Ectodermal cell (in vitro differentiated cells): ENCODE measurements at regions not wholly inside any gene's neighbourhood (a gene's known extent, or its start where the extent isn't known, plus 50 kb on each side); places are given as distances from the start of the nearest gene placed in this dataset.
A peak's percentile ranks its signal among the peaks of the same experiment; 100 is the strongest.

Experiments
- H3K27ac ChIP-seq: 2 replicates; pipeline ENCODE4 v1.7.0; 2013; ENCODE audit warnings: mild to moderate bottlenecking, low read depth, low read length; ENCODE audit not compliant: insufficient read depth, poor library complexity, severe bottlenecking
- H3K27me3 ChIP-seq: 2 replicates; pipeline ENCODE4 v1.7.0; 2013; ENCODE audit warnings: mild to moderate bottlenecking, low read length; ENCODE audit not compliant: insufficient read depth, control insufficient read depth, poor library complexity, severe bottlenecking
- H3K36me3 ChIP-seq: one replicate; pipeline ENCODE4 v1.7.0; 2013; ENCODE audit warnings: low read length; ENCODE audit not compliant: control insufficient read depth, insufficient read depth
- H3K4me1 ChIP-seq: one replicate; pipeline ENCODE4 v1.7.0; 2013; ENCODE audit warnings: low read length; ENCODE audit not compliant: control insufficient read depth, insufficient read depth
- H3K4me3 ChIP-seq: 2 replicates; pipeline ENCODE4 v1.7.0; 2013; ENCODE audit warnings: low read depth, low read length, control low read depth; ENCODE audit not compliant: insufficient read depth
- H3K9me3 ChIP-seq: 2 replicates; pipeline ENCODE4 v1.7.0; 2013; ENCODE audit warnings: mild to moderate bottlenecking, low read length, moderate library complexity; ENCODE audit not compliant: control insufficient read depth
- WGBS, 2 experiments: methylation state at CpG; one replicate each; pipeline ENCODE4 v1.1.7; 2013; ENCODE audit warnings: missing lambda C conversion rate in 2 of 2; 5-methylcytosine and 5-hydroxymethylcytosine counted together

DNA sequence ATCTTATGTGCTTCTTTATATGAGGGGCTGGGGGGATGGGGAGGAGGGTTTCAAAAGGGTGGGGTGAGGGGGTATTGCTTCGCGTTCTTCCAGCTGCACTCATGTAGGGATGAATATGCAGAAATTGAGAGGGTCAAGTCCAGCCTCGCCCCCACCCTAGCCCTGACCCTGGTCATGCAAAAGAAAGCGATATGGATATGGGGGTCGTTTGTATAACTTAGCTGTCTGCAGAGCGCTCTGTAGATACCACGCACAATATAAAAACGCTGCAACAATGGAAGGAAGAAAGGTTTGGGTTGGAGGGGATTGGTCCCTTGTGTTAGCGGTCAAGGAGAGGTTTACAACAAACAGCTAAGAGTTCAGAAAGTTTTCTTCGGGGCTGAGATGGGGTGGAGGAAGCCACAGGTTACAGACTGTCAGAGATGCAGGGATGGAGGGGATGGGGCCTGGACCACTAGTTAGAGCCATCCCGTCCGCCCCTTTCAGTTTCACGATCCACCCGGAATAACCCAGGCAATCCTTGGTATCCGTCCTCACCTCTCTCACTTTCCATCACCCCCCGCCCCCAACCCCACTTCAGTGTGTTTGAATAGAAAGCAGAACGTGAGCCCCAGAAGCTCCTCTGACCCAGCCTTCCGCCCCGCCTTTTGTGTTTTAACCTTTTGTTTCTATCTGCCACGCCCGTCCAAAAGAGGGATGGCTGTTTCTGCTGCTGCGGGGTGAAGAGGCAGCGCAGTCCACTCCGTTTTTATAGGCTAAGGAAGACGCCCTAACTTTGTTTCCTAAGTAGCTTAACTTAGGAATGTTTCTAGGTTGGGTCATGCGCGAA is 73.5 kb downstream of the SOX4 start:
- Histone ChIP-seq H3K27ac (peak overlapping the region; percentile 67), H3K4me3 (peak overlapping the region; percentile 60), H3K36me3 (no peaks in the 10 kb centered on the region), H3K4me1 (peaks cover 3% of the 10 kb centered on the region), H3K9me3 (no peaks in the 10 kb centered on the region), H3K27me3 (peaks cover 33% of the 10 kb centered on the region)
- WGBS, 2 experiments = 1% methylated on average over 27 of the region's 27 CpGs

DNA sequence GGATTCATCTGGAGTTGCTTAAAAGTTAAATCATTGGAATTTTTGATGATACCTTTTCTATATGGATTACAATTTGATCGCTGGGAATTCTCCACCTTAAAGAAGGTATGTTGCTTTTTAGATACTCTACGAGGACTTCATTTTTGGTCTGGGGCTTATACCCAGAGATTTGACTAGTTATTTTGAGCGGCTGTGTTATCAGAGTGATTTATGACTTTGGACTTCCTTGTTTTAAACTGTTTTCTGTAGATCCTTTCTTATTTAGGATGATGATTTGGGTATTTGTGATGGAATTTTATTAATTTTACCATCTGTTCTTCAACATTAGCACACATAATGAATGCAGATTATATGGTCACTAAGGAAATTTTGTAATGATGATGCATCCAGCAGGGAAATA is 75.2 kb downstream of the SOX4 start:
- Histone ChIP-seq H3K4me1 (peaks cover 3% of the 10 kb centered on the region), H3K27me3 (peaks cover 15% of the 10 kb centered on the region), H3K9me3 (no peaks in the 10 kb centered on the region), H3K36me3 (peaks cover 6% of the 10 kb centered on the region), H3K27ac (no peak overlapping the region), H3K4me3 (peak overlapping the region; percentile 22)
- 80 to 87% methylated on average over 3 of the region's 3 CpGs for WGBS, 2 experiments

- Histone ChIP-seq H3K27ac (no peak overlapping the region), H3K4me3 (no peak overlapping the region), H3K9me3 (no peaks in the 10 kb centered on the region), H3K36me3 (peaks cover 13% of the 10 kb centered on the region), H3K27me3 (no peaks in the 10 kb centered on the region), H3K4me1 (no peaks in the 10 kb centered on the region)
- WGBS, 2 experiments = 50 to 95% methylated on average over 1 to 2 of the region's 2 CpGs
These were observed 83.2 kb downstream of the SOX4 start for GRCh38 chr6:21676769-21677168.

DNA sequence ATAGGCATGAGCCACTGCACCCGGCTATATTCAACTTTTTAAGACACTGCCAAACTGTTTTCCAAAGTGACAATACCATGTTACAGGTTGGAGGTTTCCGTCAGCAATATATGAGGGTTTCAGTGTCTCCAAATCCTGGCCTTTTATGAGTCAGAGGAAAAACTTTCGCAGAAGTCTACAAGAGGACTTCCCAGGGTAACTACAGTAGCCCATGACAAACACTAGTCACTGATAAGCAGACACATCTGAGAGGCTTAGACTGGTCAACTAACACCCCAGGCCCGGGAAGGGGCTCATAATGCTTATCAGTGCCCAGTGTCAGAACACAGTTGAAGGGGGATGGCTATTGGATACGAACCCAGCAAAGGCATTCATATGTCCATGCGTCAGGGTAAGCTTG is 85.4 kb downstream of the SOX4 start:
- no peak overlapping the region for H3K27ac ChIP-seq
- H3K4me1 ChIP-seq = no peaks in the 10 kb centered on the region
- H3K36me3 ChIP-seq = peaks cover 16% of the 10 kb centered on the region
- no peaks in the 10 kb centered on the region for H3K27me3 ChIP-seq
- 93 to 98% methylated on average over 6 of the region's 6 CpGs for WGBS, 2 experiments
- no peaks in the 10 kb centered on the region for H3K9me3 ChIP-seq
- H3K4me3 ChIP-seq = no peak overlapping the region

- H3K27me3 ChIP-seq = no peaks in the 10 kb centered on the region
- H3K27ac ChIP-seq = no peak overlapping the region
- H3K4me3 ChIP-seq = no peak overlapping the region
- peaks cover 16% of the 10 kb centered on the region for H3K36me3 ChIP-seq
- no peaks in the 10 kb centered on the region for H3K4me1 ChIP-seq
- H3K9me3 ChIP-seq = no peaks in the 10 kb centered on the region
- WGBS, 2 experiments = 89 to 100% methylated on average over 2 of the region's 2 CpGs
These were observed 86.3 kb downstream of the SOX4 start for GRCh38 chr6:21679761-21680265.

- Histone ChIP-seq H3K27me3 (no peaks in the 10 kb centered on the region), H3K36me3 (peaks cover 24% of the 10 kb centered on the region), H3K27ac (no peak overlapping the region), H3K9me3 (no peaks in the 10 kb centered on the region), H3K4me1 (no peaks in the 10 kb centered on the region), H3K4me3 (no peak overlapping the region)
- WGBS, 2 experiments = 91 to 95% methylated on average over 4 of the region's 4 CpGs
These were observed 87.1 kb downstream of the SOX4 start for GRCh38 chr6:21680611-21681010.

DNA sequence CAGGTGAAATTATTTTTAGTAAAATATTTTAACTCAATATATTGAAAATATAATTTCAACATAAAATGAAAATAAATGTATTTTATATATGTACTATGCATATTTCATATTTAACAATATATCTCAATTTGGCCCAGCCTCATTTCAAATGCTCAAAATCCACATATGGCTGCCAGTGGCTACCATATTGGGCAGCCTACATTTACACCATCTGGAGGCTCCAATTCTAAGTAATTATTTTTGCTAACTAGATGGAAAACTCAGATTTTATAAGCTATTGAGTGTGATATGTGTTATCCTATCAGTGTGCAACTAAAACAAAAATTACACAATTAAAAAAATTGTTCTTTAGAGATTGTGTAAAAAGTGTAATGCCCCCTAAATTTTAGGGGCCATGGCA is 96.9 kb downstream of the SOX4 start:
- Histone ChIP-seq H3K4me1 (peaks cover 11% of the 10 kb centered on the region), H3K9me3 (no peaks in the 10 kb centered on the region), H3K27ac (no peak overlapping the region), H3K27me3 (no peaks in the 10 kb centered on the region), H3K4me3 (no peak overlapping the region), H3K36me3 (peaks cover 15% of the 10 kb centered on the region)

DNA sequence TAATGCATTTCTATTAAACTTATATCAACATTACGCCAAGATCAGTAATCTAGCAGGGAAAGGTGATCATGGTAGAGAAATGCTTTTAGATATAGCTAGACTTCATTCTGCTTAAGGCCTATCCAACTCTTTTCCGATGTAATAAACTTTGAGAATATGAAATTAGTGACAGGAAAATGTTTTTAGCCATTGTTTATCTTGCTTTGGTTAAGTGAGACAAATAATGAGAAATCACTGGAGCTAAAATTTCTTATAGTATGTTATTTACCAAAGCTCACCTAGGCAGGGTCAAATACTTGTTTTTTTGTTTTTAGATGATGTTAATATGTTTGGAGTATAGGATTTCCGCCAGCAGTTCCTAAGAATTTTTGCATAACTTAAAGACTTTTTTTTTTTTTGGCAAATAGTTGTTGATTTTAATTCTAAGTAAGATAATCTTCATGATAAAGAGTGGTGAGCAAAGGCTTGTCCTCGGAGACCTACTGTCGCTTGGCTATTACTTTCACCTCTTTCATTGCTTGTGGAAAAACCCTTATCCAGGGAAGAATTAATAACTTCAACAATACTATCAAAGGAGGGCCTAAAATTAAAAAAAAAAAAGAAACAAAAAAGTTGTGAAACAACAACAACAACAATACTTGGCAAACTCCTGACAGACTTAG is 98.3 kb downstream of the SOX4 start:
- Histone ChIP-seq H3K4me1 (peaks cover 11% of the 10 kb centered on the region), H3K27me3 (no peaks in the 10 kb centered on the region), H3K36me3 (peaks cover 13% of the 10 kb centered on the region), H3K4me3 (no peak overlapping the region), H3K9me3 (no peaks in the 10 kb centered on the region), H3K27ac (no peak overlapping the region)
- WGBS, 2 experiments = 38 to 39% methylated on average over 5 of the region's 5 CpGs

DNA sequence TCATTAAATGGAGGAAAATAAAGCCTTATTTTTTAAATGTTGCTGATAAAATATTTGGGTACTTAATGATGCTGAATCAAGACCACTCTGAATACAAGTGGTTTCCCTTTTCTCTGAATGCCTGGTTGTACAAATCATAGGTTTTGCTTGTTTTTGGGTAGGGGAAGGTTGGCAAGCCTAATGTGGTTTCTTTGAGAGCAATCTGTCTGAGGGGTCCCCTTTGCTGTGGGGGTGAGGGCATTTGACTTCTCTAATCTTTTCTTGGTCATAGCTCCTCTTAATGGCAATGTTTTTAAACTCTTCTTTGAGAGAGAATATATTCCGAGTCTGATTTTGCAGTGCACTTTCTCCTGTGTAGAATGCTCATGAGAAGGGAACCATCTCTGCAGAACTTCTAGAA is 99.2 kb downstream of the SOX4 start:
- 39 to 48% methylated on average over 1 of the region's 1 CpG for WGBS, 2 experiments
- no peak overlapping the region for H3K27ac ChIP-seq
- H3K9me3 ChIP-seq = no peaks in the 10 kb centered on the region
- H3K36me3 ChIP-seq = peaks cover 5% of the 10 kb centered on the region
- H3K4me1 ChIP-seq = peaks cover 11% of the 10 kb centered on the region
- H3K4me3 ChIP-seq = no peak overlapping the region
- H3K27me3 ChIP-seq = no peaks in the 10 kb centered on the region

GRCh38 chr6:21694168-21694567 is 100.6 kb downstream of the SOX4 start:
- no peak overlapping the region for H3K4me3 ChIP-seq
- H3K36me3 ChIP-seq = no peaks in the 10 kb centered on the region
- WGBS, 2 experiments = 83 to 88% methylated on average over 1 to 2 of the region's 2 CpGs
- H3K9me3 ChIP-seq = no peaks in the 10 kb centered on the region
- H3K27ac ChIP-seq = no peak overlapping the region
- H3K27me3 ChIP-seq = no peaks in the 10 kb centered on the region
- H3K4me1 ChIP-seq = peaks cover 11% of the 10 kb centered on the region
